ENCODE measurements at regions not wholly inside any gene's neighbourhood (a gene's known extent, or its start where the extent isn't known, plus 50 kb on each side); places are given as distances from the start of the nearest gene placed in this dataset.

- TF ChIP-seq CTCF (IDR thresholded peaks at IDR 0.05) = no peak
- TF ChIP-seq POLR2AphosphoS5 (IDR thresholded peaks at IDR 0.05) = no peak
- no peak for TF ChIP-seq EP300 (IDR thresholded peaks at IDR 0.05)
- ATAC-seq = no peak
- no peaks in the 10 kb centered on the region for H3K27me3 ChIP-seq
Observed at GRCh38 chr9:106653213-106653612, 209.8 kb upstream of the ZNF462 start.

GRCh38 chr9:106655966-106656365, 207.0 kb upstream of the ZNF462 start:
- Histone ChIP-seq H3K27ac (no peak overlapping the region), H3K27me3 (no peaks in the 10 kb centered on the region), H3K36me3 (no peaks in the 10 kb centered on the region), H3K4me3 (no peak overlapping the region), H3K4me1 (no peaks in the 10 kb centered on the region), H3K9me3 (no peaks in the 10 kb centered on the region)
- no peak for TF ChIP-seq EP300 (IDR thresholded peaks at IDR 0.05)
- no peak for TF ChIP-seq POLR2A (IDR thresholded peaks at IDR 0.05)
- TF ChIP-seq POLR2AphosphoS5 (IDR thresholded peaks at IDR 0.05) = no peak
- no peak for TF ChIP-seq CTCF (IDR thresholded peaks at IDR 0.05)
- no peak for ATAC-seq
- WGBS, 2 donors (ENCODE audit: low coverage in 1 of 2) = 36 to 48% methylated on average over 2 of the region's 2 CpGs

More at GRCh38 chr9:106653213-106653612, 209.8 kb upstream of the ZNF462 start:
- H3K4me1 ChIP-seq = no peaks in the 10 kb centered on the region
- no peak overlapping the region for H3K27ac ChIP-seq
- H3K36me3 ChIP-seq = no peaks in the 10 kb centered on the region
- H3K4me3 ChIP-seq = no peak overlapping the region
- H3K9me3 ChIP-seq = no peaks in the 10 kb centered on the region

- no peaks in the 10 kb centered on the region for H3K9me3 ChIP-seq
- H3K4me3 ChIP-seq = no peak overlapping the region
- no peaks in the 10 kb centered on the region for H3K36me3 ChIP-seq
- no peaks in the 10 kb centered on the region for H3K4me1 ChIP-seq
- no peaks in the 10 kb centered on the region for H3K27me3 ChIP-seq
- TF ChIP-seq POLR2A (IDR thresholded peaks at IDR 0.05) (no peak), POLR2AphosphoS5 (IDR thresholded peaks at IDR 0.05) (no peak), EP300 (IDR thresholded peaks at IDR 0.05) (no peak), CTCF (IDR thresholded peaks at IDR 0.05) (no peak)
- H3K27ac ChIP-seq = no peak overlapping the region
- no peak for ATAC-seq
Observed at GRCh38 chr9:106657926-106658325, 205.0 kb upstream of the ZNF462 start.

GRCh38 chr9:106668534-106668933, 194.4 kb upstream of the ZNF462 start:
- Histone ChIP-seq H3K9me3 (no peaks in the 10 kb centered on the region), H3K27me3 (no peaks in the 10 kb centered on the region), H3K27ac (no peak overlapping the region), H3K4me1 (peaks cover 0 to 10% (median 3%) of the 10 kb centered on the region in 3 donors), H3K4me3 (no peak overlapping the region), H3K36me3 (no peaks in the 10 kb centered on the region)
- TF ChIP-seq EP300 (IDR thresholded peaks at IDR 0.05) (no peak), POLR2A (IDR thresholded peaks at IDR 0.05) (no peak), CTCF (IDR thresholded peaks at IDR 0.05) (no peak), POLR2AphosphoS5 (IDR thresholded peaks at IDR 0.05) (no peak)
- WGBS, 2 donors (ENCODE audit: low coverage in 1 of 2) = 89% methylated on average over 1 of the region's 1 CpG; no CpG with 5 or more reads in 1 of the 2 donors
- ATAC-seq = no peak

- WGBS, 2 donors (ENCODE audit: low coverage in 1 of 2) = 93 to 94% methylated on average over 4 of the region's 4 CpGs
- Histone ChIP-seq H3K27ac (no peak overlapping the region), H3K27me3 (no peaks in the 10 kb centered on the region), H3K36me3 (no peaks in the 10 kb centered on the region), H3K4me3 (no peak overlapping the region), H3K9me3 (no peaks in the 10 kb centered on the region), H3K4me1 (peaks cover 0 to 10% (median 3%) of the 10 kb centered on the region in 3 donors)
- no peak for ATAC-seq
- TF ChIP-seq POLR2AphosphoS5 (IDR thresholded peaks at IDR 0.05) (no peak), POLR2A (IDR thresholded peaks at IDR 0.05) (no peak), CTCF (IDR thresholded peaks at IDR 0.05) (no peak), EP300 (IDR thresholded peaks at IDR 0.05) (no peak)
Observed at GRCh38 chr9:106669835-106670234, 193.1 kb upstream of the ZNF462 start.
